Neural progenitor cell (in vitro differentiated cells): ENCODE measurements at regions not wholly inside any gene's neighbourhood (a gene's known extent, or its start where the extent isn't known, plus 50 kb on each side); places are given as distances from the start of the nearest gene placed in this dataset.

Source experiments
- DNase-seq: peaks from one replicate; pipeline ENCODE4 v3.0.0-alpha.2; 2016; ENCODE audit warnings: low spot score
- H2AFZ ChIP-seq: fragments of 200-600 bp; sonication (generic); replicated peaks from 2 replicates; pipeline ENCODE4 v1.6.1; 2016; ENCODE audit warnings: antibody characterized with exemption
- H3F3A ChIP-seq: fragments of 200-600 bp; sonication (generic); 2 replicates; pipeline ENCODE4 v1.6.1; 2016; ENCODE audit warnings: antibody characterized with exemption, low read depth
- H3K27ac ChIP-seq: fragments of 200-600 bp; sonication (generic); 2 replicates; pipeline ENCODE4 v1.5.1; 2016; ENCODE audit warnings: mild to moderate bottlenecking
- H3K27me3 ChIP-seq: fragments of 200-600 bp; sonication (generic); 2 replicates; pipeline ENCODE4 v1.6.1; 2016; ENCODE audit warnings: mild to moderate bottlenecking, moderate library complexity
- H3K36me3 ChIP-seq: fragments of 200-600 bp; sonication (generic); 2 replicates; pipeline ENCODE4 v1.5.1; 2016
- H3K4me1 ChIP-seq: fragments of 200-600 bp; sonication (generic); 2 replicates; pipeline ENCODE4 v1.6.1; 2016; ENCODE audit warnings: mixed run types
- H3K4me2 ChIP-seq: fragments of 200-600 bp; sonication (generic); 2 replicates; pipeline ENCODE4 v1.6.1; 2016
- H3K4me3 ChIP-seq: fragments of 200-600 bp; sonication (generic); 2 replicates; pipeline ENCODE4 v1.5.1; 2016
- H3K79me2 ChIP-seq: fragments of 200-600 bp; sonication (generic); 2 replicates; pipeline ENCODE4 v1.6.1; 2016; ENCODE audit warnings: low read depth
- H3K9ac ChIP-seq: fragments of 200-600 bp; sonication (generic); 2 replicates; pipeline ENCODE4 v1.6.1; 2016
- H3K9me3 ChIP-seq: fragments of 200-600 bp; sonication (generic); 2 replicates; pipeline ENCODE4 v1.5.1; 2016; ENCODE audit warnings: low read depth
- H4K20me1 ChIP-seq: fragments of 200-600 bp; sonication (generic); 2 replicates; pipeline ENCODE4 v1.6.1; 2016; ENCODE audit warnings: low read depth
- H3K27ac Mint-ChIP-seq: 3 replicates; pipeline ENCODE4 v1.8.0; 2021; ENCODE audit warnings: mixed read lengths
- H3K27me3 Mint-ChIP-seq: 2 replicates; pipeline ENCODE4 v1.8.0; 2022; ENCODE audit warnings: low read depth, mild to moderate bottlenecking, inconsistent platforms, moderate library complexity, mixed read lengths; ENCODE audit not compliant: insufficient read depth
- H3K36me3 Mint-ChIP-seq: 3 replicates; pipeline ENCODE4 v1.8.0; 2021; ENCODE audit warnings: mixed read lengths
- H3K4me1 Mint-ChIP-seq: 3 replicates; pipeline ENCODE4 v1.8.0; 2021; ENCODE audit warnings: mixed read lengths
- H3K4me3 Mint-ChIP-seq: 3 replicates; pipeline ENCODE4 v1.8.0; 2021; ENCODE audit warnings: mild to moderate bottlenecking, moderate library complexity, mixed read lengths
- H3K9me3 Mint-ChIP-seq: 3 replicates; pipeline ENCODE4 v1.8.0; 2020; ENCODE audit warnings: mixed read lengths
- CTCF ChIP-seq: fragments of 200-600 bp; sonication (generic); IDR thresholded peaks from 2 replicates; pipeline ENCODE4 v1.5.1; 2017; ENCODE audit warnings: antibody characterized with exemption, mild to moderate bottlenecking
- EZH2 ChIP-seq: fragments of 200-600 bp; sonication (generic); IDR thresholded peaks from 2 replicates; pipeline ENCODE4 v1.6.1; 2017; ENCODE audit warnings: antibody characterized with exemption, mild to moderate bottlenecking, moderate library complexity
- EZH2phosphoT487 ChIP-seq: fragments of 200-600 bp; sonication (generic); IDR thresholded peaks from 2 replicates; pipeline ENCODE4 v1.6.1; 2017; ENCODE audit warnings: antibody characterized with exemption

- Histone ChIP-seq H3K4me3 (no peak overlapping the region), H2AFZ (no peak overlapping the region), H3K9ac (no peak overlapping the region), H3K9me3 (peaks cover 6% of the 10 kb centered on the region), H3F3A (no peaks in the 10 kb centered on the region), H3K27me3 (no peaks in the 10 kb centered on the region), H3K36me3 (no peaks in the 10 kb centered on the region), H4K20me1 (no peaks in the 10 kb centered on the region), H3K79me2 (no peaks in the 10 kb centered on the region), H3K4me1 (no peaks in the 10 kb centered on the region), H3K4me2 (no peak overlapping the region), H3K27ac (no peak overlapping the region)
- Mint-ChIP-seq H3K4me3 (no peak overlapping the region), H3K27ac (no peak overlapping the region), H3K9me3 (no peaks in the 10 kb centered on the region), H3K27me3 (no peaks in the 10 kb centered on the region), H3K4me1 (peaks cover 5% of the 10 kb centered on the region), H3K36me3 (no peaks in the 10 kb centered on the region)
- TF ChIP-seq EZH2phosphoT487 (no peak), EZH2 (no peak), CTCF (no peak)
- no peak for DNase-seq
Observed at GRCh38 chr2:142723236-142723635, 154.2 kb upstream of the KYNU start.

- H3K36me3 ChIP-seq: no peaks in the 10 kb centered on the region
- no peak for DNase-seq
- H3K4me3 ChIP-seq: no peak overlapping the region
- H3K27me3 ChIP-seq: no peaks in the 10 kb centered on the region
- no peak overlapping the region for H2AFZ ChIP-seq
- Mint-ChIP-seq H3K36me3 (no peaks in the 10 kb centered on the region), H3K4me3 (no peak overlapping the region), H3K9me3 (no peaks in the 10 kb centered on the region), H3K27me3 (no peaks in the 10 kb centered on the region), H3K4me1 (peaks cover 6% of the 10 kb centered on the region), H3K27ac (no peak overlapping the region)
- H4K20me1 ChIP-seq: no peaks in the 10 kb centered on the region
- H3K4me1 ChIP-seq: peaks cover under 1% of the 10 kb centered on the region
- TF ChIP-seq EZH2: no peak
- no peak for TF ChIP-seq CTCF
- TF ChIP-seq EZH2phosphoT487: no peak
- H3K27ac ChIP-seq: no peak overlapping the region
- peaks cover 5% of the 10 kb centered on the region for H3K9me3 ChIP-seq
- no peaks in the 10 kb centered on the region for H3K79me2 ChIP-seq
- no peak overlapping the region for H3K4me2 ChIP-seq
- H3F3A ChIP-seq: no peaks in the 10 kb centered on the region
- no peak overlapping the region for H3K9ac ChIP-seq
Observed at GRCh38 chr2:142722569-142722968, 154.9 kb upstream of the KYNU start.

GRCh38 chr2:142722086-142722485, 155.4 kb upstream of the KYNU start:
- H3K4me2 ChIP-seq: no peak overlapping the region
- Mint-ChIP-seq H3K27me3 (no peaks in the 10 kb centered on the region), H3K9me3 (no peaks in the 10 kb centered on the region), H3K36me3 (no peaks in the 10 kb centered on the region), H3K4me1 (peaks cover 10% of the 10 kb centered on the region), H3K4me3 (no peak overlapping the region), H3K27ac (no peak overlapping the region)
- H3K4me3 ChIP-seq: no peak overlapping the region
- no peaks in the 10 kb centered on the region for H4K20me1 ChIP-seq
- H3F3A ChIP-seq: no peaks in the 10 kb centered on the region
- H3K9me3 ChIP-seq: no peaks in the 10 kb centered on the region
- no peak overlapping the region for H2AFZ ChIP-seq
- no peaks in the 10 kb centered on the region for H3K36me3 ChIP-seq
- no peaks in the 10 kb centered on the region for H3K27me3 ChIP-seq
- H3K9ac ChIP-seq: no peak overlapping the region
- DNase-seq: no peak
- TF ChIP-seq EZH2 (no peak), EZH2phosphoT487 (no peak), CTCF (no peak)
- H3K4me1 ChIP-seq: peaks cover 5% of the 10 kb centered on the region
- H3K79me2 ChIP-seq: no peaks in the 10 kb centered on the region
- no peak overlapping the region for H3K27ac ChIP-seq

- peaks cover 19% of the 10 kb centered on the region for H3K4me1 Mint-ChIP-seq
- Histone ChIP-seq H3K9ac (no peak overlapping the region), H3F3A (no peaks in the 10 kb centered on the region), H3K4me2 (no peak overlapping the region), H3K4me1 (peaks cover 14% of the 10 kb centered on the region), H3K79me2 (no peaks in the 10 kb centered on the region), H3K36me3 (no peaks in the 10 kb centered on the region), H3K27ac (no peak overlapping the region), H3K9me3 (no peaks in the 10 kb centered on the region), H3K4me3 (no peak overlapping the region), H4K20me1 (no peaks in the 10 kb centered on the region), H3K27me3 (no peaks in the 10 kb centered on the region), H2AFZ (no peak overlapping the region)
- H3K27ac Mint-ChIP-seq: no peak overlapping the region
- TF ChIP-seq EZH2phosphoT487 (no peak), EZH2 (no peak), CTCF (no peak)
- no peak overlapping the region for H3K4me3 Mint-ChIP-seq
- DNase-seq: no peak
- H3K27me3 Mint-ChIP-seq: no peaks in the 10 kb centered on the region
- no peaks in the 10 kb centered on the region for H3K9me3 Mint-ChIP-seq
- H3K36me3 Mint-ChIP-seq: no peaks in the 10 kb centered on the region
Observed at GRCh38 chr2:142721015-142721414, 156.4 kb upstream of the KYNU start.
